ENCODE measurements at regions not wholly inside any gene's neighbourhood (a gene's known extent, or its start where the extent isn't known, plus 50 kb on each side); places are given as distances from the start of the nearest gene placed in this dataset.

GRCh38 chr1:87530042-87530807 is 201.5 kb downstream of the LMO4 start:
- Histone ChIP-seq H3K4me1 (ENCODE audit: insufficient read depth, poor library complexity, severe bottlenecking) (no peaks in the 10 kb centered on the region), H3K27ac (ENCODE audit: poor library complexity, severe bottlenecking) (no peak overlapping the region), H3K36me3 (ENCODE audit: low read depth) (no peaks in the 10 kb centered on the region), H3K4me3 (ENCODE audit: severe bottlenecking) (no peak overlapping the region), H3K9me3 (ENCODE audit: severe bottlenecking) (no peaks in the 10 kb centered on the region), H3K27me3 (ENCODE audit: insufficient read depth, poor library complexity, severe bottlenecking) (no peaks in the 10 kb centered on the region)
- ATAC-seq (ENCODE audit: low read depth) (no peak), DNase-seq (ENCODE audit: low spot score) (no peak)
- TF ChIP-seq, protein P1, sequence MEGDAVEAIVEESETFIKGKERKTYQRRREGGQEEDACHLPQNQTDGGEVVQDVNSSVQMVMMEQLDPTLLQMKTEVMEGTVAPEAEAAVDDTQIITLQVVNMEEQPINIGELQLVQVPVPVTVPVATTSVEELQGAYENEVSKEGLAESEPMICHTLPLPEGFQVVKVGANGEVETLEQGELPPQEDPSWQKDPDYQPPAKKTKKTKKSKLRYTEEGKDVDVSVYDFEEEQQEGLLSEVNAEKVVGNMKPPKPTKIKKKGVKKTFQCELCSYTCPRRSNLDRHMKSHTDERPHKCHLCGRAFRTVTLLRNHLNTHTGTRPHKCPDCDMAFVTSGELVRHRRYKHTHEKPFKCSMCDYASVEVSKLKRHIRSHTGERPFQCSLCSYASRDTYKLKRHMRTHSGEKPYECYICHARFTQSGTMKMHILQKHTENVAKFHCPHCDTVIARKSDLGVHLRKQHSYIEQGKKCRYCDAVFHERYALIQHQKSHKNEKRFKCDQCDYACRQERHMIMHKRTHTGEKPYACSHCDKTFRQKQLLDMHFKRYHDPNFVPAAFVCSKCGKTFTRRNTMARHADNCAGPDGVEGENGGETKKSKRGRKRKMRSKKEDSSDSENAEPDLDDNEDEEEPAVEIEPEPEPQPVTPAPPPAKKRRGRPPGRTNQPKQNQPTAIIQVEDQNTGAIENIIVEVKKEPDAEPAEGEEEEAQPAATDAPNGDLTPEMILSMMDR (IDR thresholded peaks at IDR 0.05; ENCODE audit: poor library complexity, severe bottlenecking), result no peak

DNA sequence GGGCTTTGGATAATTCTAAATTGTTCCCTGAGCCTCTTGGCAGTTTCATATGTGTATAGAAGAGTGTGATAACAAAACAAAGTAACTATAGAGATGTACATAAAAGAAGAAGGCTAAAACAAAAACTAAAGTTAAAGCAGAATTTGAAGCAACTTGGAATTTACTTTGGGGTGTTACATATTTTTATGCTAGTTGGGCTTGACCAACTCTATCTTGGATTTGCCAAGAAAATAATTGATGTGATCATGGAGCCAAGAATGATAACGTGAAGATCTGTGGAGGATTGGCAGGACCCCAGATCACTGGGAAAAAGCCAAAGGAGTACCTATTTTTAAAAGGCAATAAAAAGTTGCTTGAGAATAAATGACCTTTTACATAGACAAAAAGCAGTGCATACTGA is 206.9 kb downstream of the LMO4 start:
- ATAC-seq (ENCODE audit: low read depth) (no peak), DNase-seq (ENCODE audit: low spot score) (no peak)
- Histone ChIP-seq H3K27me3 (ENCODE audit: insufficient read depth, poor library complexity, severe bottlenecking) (no peaks in the 10 kb centered on the region), H3K4me3 (ENCODE audit: severe bottlenecking) (no peak overlapping the region), H3K36me3 (ENCODE audit: low read depth) (no peaks in the 10 kb centered on the region), H3K27ac (ENCODE audit: poor library complexity, severe bottlenecking) (no peak overlapping the region), H3K4me1 (ENCODE audit: insufficient read depth, poor library complexity, severe bottlenecking) (no peaks in the 10 kb centered on the region), H3K9me3 (ENCODE audit: severe bottlenecking) (no peaks in the 10 kb centered on the region)
- TF ChIP-seq, protein P1 (IDR thresholded peaks at IDR 0.05; ENCODE audit: poor library complexity, severe bottlenecking), result no peak

GRCh38 chr1:87539147-87539546 is 210.5 kb downstream of the LMO4 start:
- no peaks in the 10 kb centered on the region for H3K27me3 ChIP-seq (ENCODE audit: insufficient read depth, poor library complexity, severe bottlenecking)
- ATAC-seq (ENCODE audit: low read depth), result no peak
- no peaks in the 10 kb centered on the region for H3K36me3 ChIP-seq (ENCODE audit: low read depth)
- H3K4me1 ChIP-seq (ENCODE audit: insufficient read depth, poor library complexity, severe bottlenecking), result no peaks in the 10 kb centered on the region
- TF ChIP-seq, protein P1 (IDR thresholded peaks at IDR 0.05; ENCODE audit: poor library complexity, severe bottlenecking), result no peak
- no peak for DNase-seq (ENCODE audit: low spot score)
- no peaks in the 10 kb centered on the region for H3K9me3 ChIP-seq (ENCODE audit: severe bottlenecking)
- H3K4me3 ChIP-seq (ENCODE audit: severe bottlenecking), result no peak overlapping the region
- no peak overlapping the region for H3K27ac ChIP-seq (ENCODE audit: poor library complexity, severe bottlenecking)

DNA sequence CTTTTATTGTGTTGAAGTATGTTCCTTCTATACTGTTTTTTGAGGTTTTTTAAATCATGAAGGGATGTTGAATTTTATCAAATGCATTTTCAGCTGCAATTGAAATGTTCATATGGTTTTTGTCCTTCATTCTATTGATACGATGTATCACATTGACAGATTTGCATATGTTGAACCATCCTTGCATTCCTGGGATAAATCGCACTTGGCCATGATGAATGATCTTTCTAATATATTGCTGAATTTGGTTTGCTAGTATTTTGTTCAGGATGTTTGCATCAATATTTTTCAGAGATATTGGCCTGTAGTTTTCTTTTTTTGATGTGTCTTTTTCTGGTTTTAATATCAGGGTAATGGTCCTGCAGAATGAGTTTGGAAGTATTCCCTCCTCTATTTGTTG is 214.0 kb downstream of the LMO4 start:
- no peak overlapping the region for H3K27ac ChIP-seq (ENCODE audit: poor library complexity, severe bottlenecking)
- DNase-seq (ENCODE audit: low spot score), result no peak
- no peaks in the 10 kb centered on the region for H3K4me1 ChIP-seq (ENCODE audit: insufficient read depth, poor library complexity, severe bottlenecking)
- no peaks in the 10 kb centered on the region for H3K36me3 ChIP-seq (ENCODE audit: low read depth)
- H3K27me3 ChIP-seq (ENCODE audit: insufficient read depth, poor library complexity, severe bottlenecking), result no peaks in the 10 kb centered on the region
- H3K9me3 ChIP-seq (ENCODE audit: severe bottlenecking), result no peaks in the 10 kb centered on the region
- H3K4me3 ChIP-seq (ENCODE audit: severe bottlenecking), result no peak overlapping the region
- TF ChIP-seq, protein P1 (IDR thresholded peaks at IDR 0.05; ENCODE audit: poor library complexity, severe bottlenecking), result no peak
- ATAC-seq (ENCODE audit: low read depth), result no peak

GRCh38 chr1:87549738-87550137 is 221.1 kb downstream of the LMO4 start:
- DNase-seq (ENCODE audit: low spot score), result no peak
- no peaks in the 10 kb centered on the region for H3K4me1 ChIP-seq (ENCODE audit: insufficient read depth, poor library complexity, severe bottlenecking)
- H3K27ac ChIP-seq (ENCODE audit: poor library complexity, severe bottlenecking), result no peak overlapping the region
- TF ChIP-seq, protein P1 (IDR thresholded peaks at IDR 0.05; ENCODE audit: poor library complexity, severe bottlenecking), result no peak
- H3K36me3 ChIP-seq (ENCODE audit: low read depth), result no peaks in the 10 kb centered on the region
- H3K4me3 ChIP-seq (ENCODE audit: severe bottlenecking), result no peak overlapping the region
- ATAC-seq (ENCODE audit: low read depth), result no peak
- no peaks in the 10 kb centered on the region for H3K27me3 ChIP-seq (ENCODE audit: insufficient read depth, poor library complexity, severe bottlenecking)
- H3K9me3 ChIP-seq (ENCODE audit: severe bottlenecking), result no peaks in the 10 kb centered on the region

All from RWPE2 (cell line).